Prostate gland (tissue), 2 donors: ENCODE measurements at regions not wholly inside any gene's neighbourhood (a gene's known extent, or its start where the extent isn't known, plus 50 kb on each side); places are given as distances from the start of the nearest gene placed in this dataset.

Source experiments
- CTCF ChIP-seq, 4 experiments: fragments of 200-600 bp in 2 of 4; fragments of 450-650 bp in 2 of 4; sonication (generic) in 2 of 4; IDR thresholded peaks; 1 replicate in 3 of 4; 2 replicates in 1 of 4; pipeline ENCODE4 v1.5.1; 2016 to 2019; ENCODE audit warnings: antibody characterized with exemption in 4 of 4, mild to moderate bottlenecking in 2 of 4, moderate library complexity in 2 of 4
- POLR2AphosphoS5 ChIP-seq: sonication (generic); formaldehyde crosslinking; IDR thresholded peaks from one replicate; pipeline ENCODE4 v1.6.1; 2017; ENCODE audit warnings: antibody characterized with exemption

- TF ChIP-seq CTCF (IDR thresholded peaks at IDR 0.05) (no peak), POLR2AphosphoS5 (no peak)
Observed at GRCh38 chr12:67803278-67803993, 154.9 kb downstream of the DYRK2 start.
